Trophoblast cell (in vitro differentiated cells and primary cell): ENCODE measurements at regions not wholly inside any gene's neighbourhood (a gene's known extent, or its start where the extent isn't known, plus 50 kb on each side); places are given as distances from the start of the nearest gene placed in this dataset.
"Not testable (repeated sequence)": the region's sequence is repeated elsewhere in the genome, so short reads cannot be mapped to it uniquely, and the experiment has no call there.

ENCODE experiments used
- DNase-seq, 2 donors: peaks; one replicate each; pipeline ENCODE4 v3.0.0-alpha.2; 2016
- H2AFZ ChIP-seq: 2 replicates; pipeline ENCODE4 v1.6.1; 2013; ENCODE audit warnings: low read length, moderate library complexity, mild to moderate bottlenecking; ENCODE audit not compliant: insufficient read depth, poor library complexity
- H2AK5ac ChIP-seq: 2 replicates; pipeline ENCODE4 v1.6.1; 2013; ENCODE audit warnings: mild to moderate bottlenecking, low read length
- H2BK120ac ChIP-seq: 2 replicates; pipeline ENCODE4 v1.6.1; 2013; ENCODE audit warnings: low read length, mild to moderate bottlenecking, moderate library complexity; ENCODE audit not compliant: insufficient read depth, poor library complexity
- H2BK12ac ChIP-seq: 2 replicates; pipeline ENCODE4 v1.6.1; 2013; ENCODE audit warnings: mild to moderate bottlenecking, low read length, moderate library complexity
- H2BK5ac ChIP-seq: 2 replicates; pipeline ENCODE4 v1.6.1; 2013; ENCODE audit warnings: low read length, low read depth, moderate library complexity, mild to moderate bottlenecking; ENCODE audit not compliant: poor library complexity
- H3K14ac ChIP-seq: 2 replicates; pipeline ENCODE4 v1.6.1; 2013; ENCODE audit warnings: mild to moderate bottlenecking, low read length
- H3K18ac ChIP-seq: 2 replicates; pipeline ENCODE4 v1.6.1; 2013; ENCODE audit warnings: mild to moderate bottlenecking, low read length
- H3K23ac ChIP-seq: 2 replicates; pipeline ENCODE4 v1.6.1; 2013; ENCODE audit warnings: low read length
- H3K27ac ChIP-seq: 2 replicates; pipeline ENCODE4 v1.5.1; 2013; ENCODE audit warnings: low read depth, mild to moderate bottlenecking, inconsistent platforms, low read length, moderate library complexity
- H3K27me3 ChIP-seq: 2 replicates; pipeline ENCODE4 v1.6.1; 2013; ENCODE audit warnings: inconsistent platforms, mild to moderate bottlenecking, low read length, moderate library complexity; ENCODE audit not compliant: insufficient read depth
- H3K36me3 ChIP-seq, 2 experiments: 1 replicate in 1 of 2; 2 replicates in 1 of 2; pipeline ENCODE4 v1.6.1; 2013; ENCODE audit warnings: low read length in 2 of 2, mild to moderate bottlenecking in 2 of 2, moderate library complexity in 1 of 2; ENCODE audit not compliant: insufficient read depth in 2 of 2, control insufficient read depth in 1 of 2
- H3K4ac ChIP-seq: 2 replicates; pipeline ENCODE4 v1.6.1; 2013; ENCODE audit warnings: low read depth, mild to moderate bottlenecking, low read length, moderate library complexity
- H3K4me1 ChIP-seq, 2 experiments: 1 replicate in 1 of 2; 2 replicates in 1 of 2; pipeline ENCODE4 v1.6.1; 2013; ENCODE audit warnings: low read length in 2 of 2, mild to moderate bottlenecking in 2 of 2, moderate library complexity in 1 of 2; ENCODE audit not compliant: insufficient read depth in 2 of 2, control insufficient read depth in 1 of 2
- H3K4me2 ChIP-seq: 2 replicates; pipeline ENCODE4 v1.6.1; 2013; ENCODE audit warnings: inconsistent platforms, mild to moderate bottlenecking, low read length, moderate library complexity
- H3K4me3 ChIP-seq: 2 replicates; pipeline ENCODE4 v1.5.1; 2013; ENCODE audit warnings: mild to moderate bottlenecking, low read depth, low read length, inconsistent platforms
- H3K79me1 ChIP-seq: one replicate; pipeline ENCODE4 v1.6.1; 2013; ENCODE audit warnings: low read length
- H3K79me2 ChIP-seq: 2 replicates; pipeline ENCODE4 v1.6.1; 2013; ENCODE audit warnings: low read length, mild to moderate bottlenecking; ENCODE audit not compliant: control insufficient read depth, insufficient read depth, poor library complexity
- H3K9ac ChIP-seq: 2 replicates; pipeline ENCODE4 v1.6.1; 2013; ENCODE audit warnings: mild to moderate bottlenecking, low read length
- H3K9me3 ChIP-seq: 2 replicates; pipeline ENCODE4 v1.6.1; 2013; ENCODE audit warnings: low read depth, mild to moderate bottlenecking, control low read depth, inconsistent platforms, low read length; ENCODE audit not compliant: insufficient read depth
- H4K12ac ChIP-seq: 2 replicates; pipeline ENCODE4 v1.6.1; 2013; ENCODE audit warnings: low read depth, mild to moderate bottlenecking, low read length, moderate library complexity
- H4K8ac ChIP-seq: 2 replicates; pipeline ENCODE4 v1.6.1; 2013; ENCODE audit warnings: low read depth, mild to moderate bottlenecking, low read length, moderate library complexity
- H4K91ac ChIP-seq: one replicate; pipeline ENCODE4 v1.6.1; 2013; ENCODE audit warnings: low read depth, mild to moderate bottlenecking, low read length, moderate library complexity
- WGBS: extraction: QIAGEN DNeasy Blood & Tissue Kit; methylation state at CpG from one replicate; pipeline ENCODE4 v1.1.7; 2013; ENCODE audit warnings: missing lambda C conversion rate; ENCODE audit not compliant: insufficient read length, insufficient coverage; ENCODE audit errors: extremely low coverage; 5-methylcytosine and 5-hydroxymethylcytosine counted together

DNA sequence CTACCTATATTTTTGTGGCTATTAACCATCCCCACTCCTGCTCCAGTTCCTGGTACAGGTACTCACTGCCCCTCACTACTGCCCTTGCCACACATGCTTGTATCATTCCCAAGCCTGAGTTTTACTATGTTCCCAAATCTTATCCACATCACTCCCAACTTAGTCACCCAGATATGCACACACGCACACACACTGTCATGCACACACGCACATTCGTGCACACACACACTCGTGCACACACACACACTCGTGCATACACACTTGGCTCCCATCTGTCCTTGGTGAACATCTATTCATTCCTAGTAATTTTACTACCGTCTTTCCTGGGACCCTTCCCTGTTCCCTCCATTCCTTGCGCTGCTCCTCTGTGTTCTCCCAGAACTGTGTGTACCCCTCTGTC, 287.2 kb upstream of the RNF32 start:
- no peak overlapping the region for H3K4me2 ChIP-seq
- H3K79me2 ChIP-seq = no peaks in the 10 kb centered on the region
- no peaks in the 10 kb centered on the region for H3K9me3 ChIP-seq
- no peak overlapping the region for H3K4ac ChIP-seq
- no peak overlapping the region for H2BK120ac ChIP-seq
- no peak overlapping the region for H2BK12ac ChIP-seq
- H4K8ac ChIP-seq = no peak overlapping the region
- H2BK5ac ChIP-seq = no peak overlapping the region
- no peak overlapping the region for H3K27ac ChIP-seq
- no peaks in the 10 kb centered on the region for H3K36me3 ChIP-seq
- no peak overlapping the region for H4K12ac ChIP-seq
- no peak overlapping the region for H2AK5ac ChIP-seq
- H3K27me3 ChIP-seq = no peaks in the 10 kb centered on the region
- H3K14ac ChIP-seq = no peak overlapping the region
- H3K23ac ChIP-seq = no peak overlapping the region
- H3K9ac ChIP-seq = no peak overlapping the region
- no CpG with 5 or more reads among the region's 7 CpGs for WGBS
- no peak overlapping the region for H3K4me3 ChIP-seq
- DNase-seq = no peak
- H4K91ac ChIP-seq = no peak overlapping the region
- H3K79me1 ChIP-seq = no peaks in the 10 kb centered on the region
- H2AFZ ChIP-seq = no peak overlapping the region
- H3K4me1 ChIP-seq = no peaks in the 10 kb centered on the region
- no peak overlapping the region for H3K18ac ChIP-seq

DNA sequence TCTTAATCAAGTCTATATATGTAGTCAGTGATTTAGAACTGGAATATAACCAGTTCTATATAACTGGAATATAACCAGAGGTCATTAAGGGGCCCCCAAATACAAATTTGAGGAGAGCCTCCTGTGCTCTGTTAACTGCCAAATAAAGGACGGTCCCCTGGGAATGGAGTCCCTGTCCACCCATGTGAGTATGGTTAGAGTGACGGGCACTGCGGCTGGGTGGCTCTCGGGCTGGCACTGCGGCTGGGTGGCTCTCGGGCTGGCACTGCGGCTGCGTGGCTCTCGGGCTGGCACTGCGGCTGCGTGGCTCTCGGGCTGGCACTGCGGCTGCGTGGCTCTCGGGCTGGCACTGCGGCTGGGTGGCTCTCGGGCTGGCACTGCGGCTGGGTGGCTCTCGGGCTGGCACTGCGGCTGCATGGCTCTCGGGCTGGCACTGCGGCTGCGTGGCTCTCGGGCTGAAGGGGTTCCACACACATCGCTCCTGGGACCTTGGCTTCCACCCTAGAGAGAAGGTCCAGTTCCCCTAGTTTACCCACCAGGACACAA, 292.8 kb upstream of the RNF32 start:
- not testable (repeated sequence) for H3K79me2 ChIP-seq, H3K9me3 ChIP-seq, H3K27me3 ChIP-seq, DNase-seq, H4K8ac ChIP-seq, H2BK12ac ChIP-seq, H3K4ac ChIP-seq, H3K14ac ChIP-seq, H4K12ac ChIP-seq, H3K9ac ChIP-seq, H2BK120ac ChIP-seq, H3K23ac ChIP-seq, H3K4me1 ChIP-seq, H3K4me2 ChIP-seq, H2AFZ ChIP-seq, H3K36me3 ChIP-seq, H2BK5ac ChIP-seq, H3K79me1 ChIP-seq, H3K27ac ChIP-seq, H2AK5ac ChIP-seq, H3K18ac ChIP-seq, H4K91ac ChIP-seq, H3K4me3 ChIP-seq
- whole genome bisulfite sequencing = no CpG with 5 or more reads among the region's 25 CpGs

DNA sequence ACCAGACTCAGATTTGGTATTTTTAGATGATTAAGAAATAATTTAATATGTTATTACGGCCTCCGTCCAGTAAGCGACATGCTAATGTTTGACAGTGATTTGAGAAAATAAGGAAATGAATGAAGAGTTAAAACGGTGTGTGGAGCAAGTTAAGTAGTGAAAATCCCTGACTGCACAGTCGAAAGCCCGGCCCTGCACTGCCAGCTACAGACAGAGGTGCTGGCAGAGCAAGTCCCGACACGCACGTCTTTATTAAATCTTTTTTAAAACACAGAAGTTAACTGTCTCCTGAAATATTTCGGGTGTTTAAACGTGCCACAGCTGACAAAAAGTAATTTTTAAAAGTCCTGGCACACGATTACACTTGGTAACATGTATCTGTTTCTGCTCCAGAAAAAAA, 293.4 kb upstream of the RNF32 start:
- H4K12ac ChIP-seq = no peak overlapping the region
- H3K4me2 ChIP-seq = no peak overlapping the region
- 100% methylated on average over 1 of the region's 12 CpGs for WGBS
- no peak overlapping the region for H3K23ac ChIP-seq
- no peak overlapping the region for H2BK12ac ChIP-seq
- no peak overlapping the region for H3K18ac ChIP-seq
- H3K36me3 ChIP-seq = no peaks in the 10 kb centered on the region
- H4K8ac ChIP-seq = no peak overlapping the region
- no peak overlapping the region for H3K9ac ChIP-seq
- H3K4me1 ChIP-seq = no peaks in the 10 kb centered on the region
- H3K4ac ChIP-seq = no peak overlapping the region
- H3K79me2 ChIP-seq = no peaks in the 10 kb centered on the region
- no peaks in the 10 kb centered on the region for H3K79me1 ChIP-seq
- H3K27me3 ChIP-seq = no peaks in the 10 kb centered on the region
- no peak overlapping the region for H3K4me3 ChIP-seq
- H3K9me3 ChIP-seq = peaks cover 5% of the 10 kb centered on the region
- no peak overlapping the region for H2BK120ac ChIP-seq
- DNase-seq = no peak
- no peak overlapping the region for H3K14ac ChIP-seq
- H3K27ac ChIP-seq = no peak overlapping the region
- H2BK5ac ChIP-seq = no peak overlapping the region
- no peak overlapping the region for H2AFZ ChIP-seq
- no peak overlapping the region for H4K91ac ChIP-seq
- no peak overlapping the region for H2AK5ac ChIP-seq

DNA sequence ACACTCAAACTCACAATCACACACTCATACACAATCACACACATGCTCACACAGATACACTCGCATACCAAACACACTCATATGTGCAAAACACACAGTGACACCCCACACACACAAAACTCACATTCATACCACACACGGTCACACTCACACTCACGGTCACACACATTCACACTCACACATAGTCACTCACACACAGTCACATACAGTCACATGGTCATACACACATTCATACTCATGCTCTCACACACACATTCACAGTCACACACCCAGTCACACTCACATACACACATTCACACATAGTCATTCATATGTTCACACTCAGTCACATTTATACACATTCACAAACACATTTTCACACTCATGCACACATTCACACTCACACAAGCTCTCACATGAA, 296.0 kb upstream of the RNF32 start:
- H3K9me3 ChIP-seq = peaks cover 5% of the 10 kb centered on the region
- H2AFZ ChIP-seq = no peak overlapping the region
- no peaks in the 10 kb centered on the region for H3K79me2 ChIP-seq
- H3K9ac ChIP-seq = no peak overlapping the region
- H2BK120ac ChIP-seq = no peak overlapping the region
- DNase-seq = no peak
- no peak overlapping the region for H3K18ac ChIP-seq
- H3K4me3 ChIP-seq = peak overlapping the region; percentile 56
- no peaks in the 10 kb centered on the region for H3K4me1 ChIP-seq
- peak overlapping the region; percentile 84 for H3K23ac ChIP-seq
- H3K4ac ChIP-seq = no peak overlapping the region
- H3K36me3 ChIP-seq = no peaks in the 10 kb centered on the region
- H3K4me2 ChIP-seq = no peak overlapping the region
- WGBS = 100% methylated on average over 1 of the region's 3 CpGs
- no peak overlapping the region for H2BK5ac ChIP-seq
- H3K79me1 ChIP-seq = no peaks in the 10 kb centered on the region
- no peak overlapping the region for H4K8ac ChIP-seq
- H2BK12ac ChIP-seq = no peak overlapping the region
- no peaks in the 10 kb centered on the region for H3K27me3 ChIP-seq
- H2AK5ac ChIP-seq = no peak overlapping the region
- no peak overlapping the region for H3K27ac ChIP-seq
- H4K91ac ChIP-seq = no peak overlapping the region
- H3K14ac ChIP-seq = no peak overlapping the region
- H4K12ac ChIP-seq = no peak overlapping the region
